GM19463 (cell line): ENCODE measurements at regions not wholly inside any gene's neighbourhood (a gene's known extent, or its start where the extent isn't known, plus 50 kb on each side); places are given as distances from the start of the nearest gene placed in this dataset.

ENCODE experiments used
- ATAC-seq: cut with Tn5 transposase; IDR thresholded peaks from one replicate; pipeline ENCODE4 v1.9.1; 2021; ENCODE audit warnings: mild to moderate bottlenecking, moderate library complexity; ENCODE audit not compliant: unreplicated experiment

- ATAC-seq: peak; percentile 64
These were observed 838.4 kb downstream of the DHX35 start for GRCh38 chr20:39800548-39800947.

GRCh38 chr20:39800111-39800510, 838.0 kb downstream of the DHX35 start:
- ATAC-seq: peak; percentile 87

GRCh38 chr20:39799366-39799965, 837.3 kb downstream of the DHX35 start:
- no peak for ATAC-seq

- ATAC-seq: no peak
These were observed 833.5 kb downstream of the DHX35 start for GRCh38 chr20:39795401-39796272.

- no peak for ATAC-seq
These were observed 830.2 kb downstream of the DHX35 start for GRCh38 chr20:39792334-39792733.

- ATAC-seq: no peak
These were observed 827.3 kb downstream of the DHX35 start for GRCh38 chr20:39789411-39789810.

GRCh38 chr20:39785252-39785917, 823.2 kb downstream of the DHX35 start:
- ATAC-seq: no peak

GRCh38 chr20:39784693-39785092, 822.5 kb downstream of the DHX35 start:
- no peak for ATAC-seq

- ATAC-seq: peak; percentile 16
These were observed 816.9 kb downstream of the DHX35 start for GRCh38 chr20:39778847-39779604.

- ATAC-seq: peak; percentile 68
These were observed 816.3 kb downstream of the DHX35 start for GRCh38 chr20:39778431-39778830.

GRCh38 chr20:39777610-39778009, 815.5 kb downstream of the DHX35 start:
- ATAC-seq: no peak

GRCh38 chr20:39775110-39775509, 813.0 kb downstream of the DHX35 start:
- no peak for ATAC-seq

GRCh38 chr20:39773380-39774000, 811.3 kb downstream of the DHX35 start:
- ATAC-seq: no peak

GRCh38 chr20:39767352-39767751, 805.2 kb downstream of the DHX35 start:
- ATAC-seq: no peak

GRCh38 chr20:39766333-39766732, 804.2 kb downstream of the DHX35 start:
- ATAC-seq: no peak

GRCh38 chr20:39762716-39763115, 800.6 kb downstream of the DHX35 start:
- no peak for ATAC-seq

- ATAC-seq: no peak
These were observed 796.7 kb downstream of the DHX35 start for GRCh38 chr20:39758876-39759275.

- ATAC-seq: no peak
These were observed 794.7 kb downstream of the DHX35 start for GRCh38 chr20:39756828-39757227.

GRCh38 chr20:39756369-39756768, 794.2 kb downstream of the DHX35 start:
- ATAC-seq: no peak

GRCh38 chr20:39752262-39752876, 790.2 kb downstream of the DHX35 start:
- no peak for ATAC-seq
